Neuronal stem cell (in vitro differentiated cells): ENCODE measurements at regions not wholly inside any gene's neighbourhood (a gene's known extent, or its start where the extent isn't known, plus 50 kb on each side); places are given as distances from the start of the nearest gene placed in this dataset.
"Not testable (repeated sequence)": the region's sequence is repeated elsewhere in the genome, so short reads cannot be mapped to it uniquely, and the experiment has no call there.

Experiments used
- DNase-seq: peaks from one replicate; pipeline ENCODE4 v3.0.0-alpha.2; 2013; ENCODE audit warnings: low spot score
- H2AFZ ChIP-seq: one replicate; pipeline ENCODE4 v1.6.1; 2013; ENCODE audit warnings: mild to moderate bottlenecking, low read length, inconsistent platforms
- H2AK5ac ChIP-seq: 2 replicates; pipeline ENCODE4 v1.6.1; 2013; ENCODE audit warnings: low read depth, mild to moderate bottlenecking, inconsistent platforms, low read length, moderate library complexity, mixed read lengths
- H2BK120ac ChIP-seq: 2 replicates; pipeline ENCODE4 v1.6.1; 2013; ENCODE audit warnings: low read depth, mild to moderate bottlenecking, inconsistent platforms, low read length, moderate library complexity, mixed read lengths
- H2BK12ac ChIP-seq: one replicate; pipeline ENCODE4 v1.6.1; 2013; ENCODE audit warnings: low read length, inconsistent platforms
- H2BK15ac ChIP-seq: 2 replicates; pipeline ENCODE4 v1.6.1; 2013; ENCODE audit warnings: mild to moderate bottlenecking, low read length, inconsistent platforms, mixed read lengths
- H2BK5ac ChIP-seq: one replicate; pipeline ENCODE4 v1.6.1; 2013; ENCODE audit warnings: inconsistent platforms, mild to moderate bottlenecking, low read length, moderate library complexity
- H3K14ac ChIP-seq: one replicate; pipeline ENCODE4 v1.6.1; 2013; ENCODE audit warnings: low read length, inconsistent platforms
- H3K18ac ChIP-seq: 2 replicates; pipeline ENCODE4 v1.6.1; 2013; ENCODE audit warnings: low read length, inconsistent platforms
- H3K23ac ChIP-seq: 2 replicates; pipeline ENCODE4 v1.6.1; 2013; ENCODE audit warnings: low read depth, mild to moderate bottlenecking, mixed read lengths, low read length, inconsistent platforms; ENCODE audit not compliant: poor library complexity
- H3K27ac ChIP-seq: replicated peaks from 3 replicates; pipeline ENCODE4 v1.5.1; 2013; ENCODE audit warnings: low read length, inconsistent platforms
- H3K27me3 ChIP-seq, 3 experiments: 2 replicates each; pipeline ENCODE4 v1.6.1; 2013; ENCODE audit warnings: low read length in 3 of 3, mild to moderate bottlenecking in 2 of 3, inconsistent platforms in 1 of 3, low read depth in 1 of 3, mixed read lengths in 1 of 3, moderate library complexity in 1 of 3; ENCODE audit not compliant: control insufficient read depth in 3 of 3, insufficient read depth in 3 of 3
- H3K36me3 ChIP-seq, 2 donors: replicated peaks in 1 of 2; 2 replicates each; pipeline ENCODE4 v1.6.1; 2013; ENCODE audit warnings: low read length in 2 of 2; ENCODE audit not compliant: control insufficient read depth in 2 of 2, insufficient read depth in 2 of 2
- H3K4ac ChIP-seq: 2 replicates; pipeline ENCODE4 v1.6.1; 2013; ENCODE audit warnings: inconsistent platforms, mild to moderate bottlenecking, low read length, moderate library complexity
- H3K4me1 ChIP-seq, 2 donors: 1 replicate in 1 of 2; 2 replicates in 1 of 2; pipeline ENCODE4 v1.6.1; 2013; ENCODE audit warnings: low read length in 2 of 2, low read depth in 1 of 2; ENCODE audit not compliant: control insufficient read depth in 2 of 2, insufficient read depth in 1 of 2
- H3K4me2 ChIP-seq: one replicate; pipeline ENCODE4 v1.6.1; 2013; ENCODE audit warnings: mild to moderate bottlenecking, low read length, inconsistent platforms; ENCODE audit not compliant: insufficient read depth, poor library complexity, severe bottlenecking
- H3K4me3 ChIP-seq, 2 donors: 2 replicates each; pipeline ENCODE4 v1.5.1; 2013; ENCODE audit warnings: low read length in 2 of 2, mild to moderate bottlenecking in 2 of 2, inconsistent platforms in 1 of 2, moderate library complexity in 1 of 2
- H3K79me1 ChIP-seq: one replicate; pipeline ENCODE4 v1.6.1; 2013; ENCODE audit warnings: low read depth, mild to moderate bottlenecking, inconsistent platforms, low read length, moderate library complexity
- H3K9ac ChIP-seq: one replicate; pipeline ENCODE4 v1.6.1; 2013; ENCODE audit warnings: mild to moderate bottlenecking, low read depth, low read length, inconsistent platforms; ENCODE audit not compliant: poor library complexity
- H3K9me3 ChIP-seq, 2 donors: replicated peaks in 1 of 2; 2 replicates each; pipeline versions ENCODE3 to v1.6.1; 2013; ENCODE audit warnings: low read length in 2 of 2, mild to moderate bottlenecking in 2 of 2, inconsistent platforms in 1 of 2, low read depth in 1 of 2, mixed read lengths in 1 of 2, moderate library complexity in 1 of 2; ENCODE audit not compliant: control insufficient read depth in 2 of 2, insufficient read depth in 1 of 2
- H4K8ac ChIP-seq: one replicate; pipeline ENCODE4 v1.6.1; 2013; ENCODE audit warnings: low read depth, mild to moderate bottlenecking, inconsistent platforms, low read length, moderate library complexity
- H4K91ac ChIP-seq: one replicate; pipeline ENCODE4 v1.6.1; 2013; ENCODE audit warnings: low read length, low read depth, mild to moderate bottlenecking, inconsistent platforms; ENCODE audit not compliant: poor library complexity
- WGBS, 2 donors: extraction: QIAGEN DNeasy Blood & Tissue Kit; methylation state at CpG; one replicate each; pipeline ENCODE4 v1.1.7; 2013; ENCODE audit warnings: missing lambda C conversion rate in 2 of 2, mixed read lengths in 1 of 2; ENCODE audit not compliant: insufficient read length in 2 of 2, insufficient replicate concordance in 1 of 2; ENCODE audit errors: extremely low coverage in 2 of 2; 5-methylcytosine and 5-hydroxymethylcytosine counted together

GRCh38 chrX:88843841-88844240 is 96.8 kb downstream of the CPXCR1 start:
- not testable (repeated sequence) for H3K27me3 ChIP-seq, H3K4me3 ChIP-seq, DNase-seq, H3K9ac ChIP-seq, H3K14ac ChIP-seq, H2AK5ac ChIP-seq, H2BK15ac ChIP-seq, H3K4me1 ChIP-seq, H3K36me3 ChIP-seq, H2BK5ac ChIP-seq, H3K4me2 ChIP-seq, H2BK12ac ChIP-seq, H3K18ac ChIP-seq, H3K27ac ChIP-seq, H3K23ac ChIP-seq, H3K79me1 ChIP-seq, H3K4ac ChIP-seq, H2AFZ ChIP-seq, H3K9me3 ChIP-seq, H2BK120ac ChIP-seq, H4K8ac ChIP-seq, H4K91ac ChIP-seq
- WGBS, 2 donors, result no CpG with 5 or more reads among the region's 1 CpG

GRCh38 chrX:88853925-88854324 is 106.9 kb downstream of the CPXCR1 start:
- H3K14ac ChIP-seq, result no peak overlapping the region
- no peak overlapping the region for H4K8ac ChIP-seq
- H2BK15ac ChIP-seq, result no peak overlapping the region
- no peak overlapping the region for H3K23ac ChIP-seq
- H3K18ac ChIP-seq, result no peak overlapping the region
- H2BK5ac ChIP-seq, result no peak overlapping the region
- no peak overlapping the region for H2AFZ ChIP-seq
- H3K27ac ChIP-seq, result no peak overlapping the region
- no peak overlapping the region for H3K4ac ChIP-seq
- H4K91ac ChIP-seq, result no peak overlapping the region
- no peak overlapping the region for H2AK5ac ChIP-seq
- H3K9me3 ChIP-seq, result no peaks in the 10 kb centered on the region
- no peaks in the 10 kb centered on the region for H3K36me3 ChIP-seq
- no peak overlapping the region for H2BK120ac ChIP-seq
- H3K27me3 ChIP-seq, result no peaks in the 10 kb centered on the region
- no peak for DNase-seq
- H3K79me1 ChIP-seq, result no peaks in the 10 kb centered on the region
- no peak overlapping the region for H3K9ac ChIP-seq
- no CpG with 5 or more reads among the region's 3 CpGs for WGBS, 2 donors
- H3K4me3 ChIP-seq, result no peak overlapping the region
- H3K4me2 ChIP-seq, result no peak overlapping the region
- no peaks in the 10 kb centered on the region for H3K4me1 ChIP-seq
- H2BK12ac ChIP-seq, result no peak overlapping the region

GRCh38 chrX:88863726-88864125 is 116.7 kb downstream of the CPXCR1 start:
- H3K9ac ChIP-seq, result no peak overlapping the region
- no peak overlapping the region for H3K18ac ChIP-seq
- H3K23ac ChIP-seq, result no peak overlapping the region
- H3K4me3 ChIP-seq, result no peak overlapping the region
- no peak overlapping the region for H2AK5ac ChIP-seq
- no peak overlapping the region for H3K27ac ChIP-seq
- no CpG with 5 or more reads among the region's 29 CpGs for WGBS, 2 donors
- no peaks in the 10 kb centered on the region for H3K36me3 ChIP-seq
- no peaks in the 10 kb centered on the region for H3K4me1 ChIP-seq
- H2BK5ac ChIP-seq, result no peak overlapping the region
- H3K79me1 ChIP-seq, result no peaks in the 10 kb centered on the region
- no peak overlapping the region for H3K4me2 ChIP-seq
- H4K8ac ChIP-seq, result no peak overlapping the region
- DNase-seq, result no peak
- H2BK15ac ChIP-seq, result no peak overlapping the region
- H3K27me3 ChIP-seq, result no peaks in the 10 kb centered on the region
- no peak overlapping the region for H2BK120ac ChIP-seq
- no peak overlapping the region for H2AFZ ChIP-seq
- no peak overlapping the region for H2BK12ac ChIP-seq
- no peak overlapping the region for H3K14ac ChIP-seq
- H3K4ac ChIP-seq, result no peak overlapping the region
- H3K9me3 ChIP-seq, result no peaks in the 10 kb centered on the region
- no peak overlapping the region for H4K91ac ChIP-seq

GRCh38 chrX:88865634-88866033 is 118.6 kb downstream of the CPXCR1 start:
- no peak overlapping the region for H4K8ac ChIP-seq
- H2BK120ac ChIP-seq, result no peak overlapping the region
- H4K91ac ChIP-seq, result no peak overlapping the region
- H3K4ac ChIP-seq, result no peak overlapping the region
- no peaks in the 10 kb centered on the region for H3K36me3 ChIP-seq
- H3K4me1 ChIP-seq, result no peaks in the 10 kb centered on the region
- no peak overlapping the region for H2AFZ ChIP-seq
- H3K27ac ChIP-seq, result no peak overlapping the region
- no peak overlapping the region for H3K23ac ChIP-seq
- no peaks in the 10 kb centered on the region for H3K9me3 ChIP-seq
- no peak overlapping the region for H3K18ac ChIP-seq
- H2AK5ac ChIP-seq, result no peak overlapping the region
- no CpG with 5 or more reads among the region's 6 CpGs for WGBS, 2 donors
- H3K4me3 ChIP-seq, result no peak overlapping the region
- no peak overlapping the region for H2BK15ac ChIP-seq
- DNase-seq, result no peak
- H3K14ac ChIP-seq, result no peak overlapping the region
- no peak overlapping the region for H3K9ac ChIP-seq
- H2BK12ac ChIP-seq, result no peak overlapping the region
- H2BK5ac ChIP-seq, result no peak overlapping the region
- no peaks in the 10 kb centered on the region for H3K27me3 ChIP-seq
- H3K4me2 ChIP-seq, result no peak overlapping the region
- no peaks in the 10 kb centered on the region for H3K79me1 ChIP-seq
